H1 (cell line): ENCODE measurements at regions not wholly inside any gene's neighbourhood (a gene's known extent, or its start where the extent isn't known, plus 50 kb on each side); places are given as distances from the start of the nearest gene placed in this dataset.

Source experiments
- BACH1 ChIP-seq: IDR thresholded peaks from 2 replicates; pipeline ENCODE4 v1.6.1; 2012; ENCODE audit warnings: low read length, improper control_type of control experiment
- CBX8 ChIP-seq: fragments of 300-800, 300-1000 bp; sonication (generic); IDR thresholded peaks from 2 replicates; pipeline ENCODE4 v1.7.1; 2016; ENCODE audit warnings: low read depth, low read length, borderline replicate concordance
- CTBP2 ChIP-seq: IDR thresholded peaks from 2 replicates; pipeline ENCODE4 v1.7.0; 2011; ENCODE audit warnings: borderline replicate concordance, mild to moderate bottlenecking, moderate library complexity, mixed read lengths, low read length; ENCODE audit not compliant: insufficient read depth, insufficient read length
- MAX ChIP-seq: IDR thresholded peaks from 2 replicates; pipeline ENCODE4 v1.6.1; 2012; ENCODE audit warnings: inconsistent platforms
- POLR2AphosphoS5 ChIP-seq: IDR thresholded peaks from 2 replicates; pipeline ENCODE4 v1.6.1; 2011; ENCODE audit warnings: low read depth, low read length
- RBBP5 ChIP-seq: IDR thresholded peaks from 2 replicates; pipeline ENCODE4 v1.7.1; 2012; ENCODE audit warnings: low read depth, mild to moderate bottlenecking, inconsistent platforms, low read length, moderate library complexity, borderline replicate concordance

- no peak for TF ChIP-seq MAX
- TF ChIP-seq POLR2AphosphoS5: no peak
- TF ChIP-seq CBX8: no peak
- TF ChIP-seq BACH1: no peak
- TF ChIP-seq RBBP5: no peak
- TF ChIP-seq CTBP2: no peak
Observed at GRCh38 chr1:115922801-115923200, 53.5 kb upstream of the SLC22A15 start (continued).
